HepG2 (cell line): ENCODE measurements at regions not wholly inside any gene's neighbourhood (a gene's known extent, or its start where the extent isn't known, plus 50 kb on each side); places are given as distances from the start of the nearest gene placed in this dataset.

Experiments
- ATAC-seq: fragments of 200-7000 bp; cut with Tn5 transposase; 3 replicates; pipeline ENCODE4 v1.9.1; 2020; ENCODE audit warnings: mild to moderate bottlenecking, moderate library complexity
- BruUV-seq: library from RNA; stranded (reverse); fragments of 400-500 nt; replicated peaks from 2 replicates; lab custom pipeline; 2021; lab: Mats Ljungman, UMichigan
- CTCF ChIA-PET: fragments of 300-600 bp; formaldehyde crosslinking; extraction: SDS; loops from one replicate; lab custom pipeline; 2021; ENCODE audit warnings: low total read pairs, inconsistent platforms, low intra/inter-chr PET ratio; lab: Yijun Ruan, JAX
- POLR2A ChIA-PET: fragments of 350-600 bp; sonication (Branson Sonifier 250); formaldehyde crosslinking; loops from one replicate; lab custom pipeline; 2020; ENCODE audit warnings: antibody characterized with exemption, inconsistent platforms; lab: Yijun Ruan, JAX
- DNase-seq: peaks from one replicate; pipeline ENCODE4 v3.0.0-alpha.2; 2015; ENCODE audit warnings: low spot score
- FAIRE-seq: peaks from 3 replicates; lab custom pipeline; 2011; peaks lifted over from hg19 to GRCh38; lab: Jason Lieb, UNC
- H2AFZ ChIP-seq: one replicate; pipeline ENCODE4 v1.6.1; 2011; ENCODE audit warnings: low read length, inconsistent platforms
- H3K27ac ChIP-seq: fragments of 300-600 bp; 3 replicates; pipeline ENCODE4 v1.8.0; 2011; ENCODE audit warnings: mixed run types, mild to moderate bottlenecking, mixed read lengths, low read length, inconsistent platforms; ENCODE audit not compliant: insufficient read depth; ENCODE audit errors: extremely low read length
- H3K27me3 ChIP-seq, 2 experiments: fragments of 200-600 bp in 1 of 2; 2 replicates in 1 of 2; 3 replicates in 1 of 2; pipeline versions ENCODE4 v1.6.0 to v1.8.0; 2011; ENCODE audit warnings: low read length in 2 of 2, mild to moderate bottlenecking in 2 of 2, moderate library complexity in 2 of 2, inconsistent platforms in 1 of 2; ENCODE audit not compliant: insufficient read depth in 2 of 2, control insufficient read depth in 1 of 2
- H3K36me3 ChIP-seq, 2 experiments: fragments of 200-600 bp in 1 of 2; replicated peaks in 1 of 2; 2 replicates in 1 of 2; 3 replicates in 1 of 2; pipeline versions ENCODE4 v1.5.1 to v1.8.0; 2011; ENCODE audit warnings: low read length in 2 of 2, inconsistent platforms in 1 of 2; ENCODE audit not compliant: insufficient read depth in 2 of 2, control insufficient read depth in 1 of 2
- H3K4me1 ChIP-seq: 2 replicates; pipeline ENCODE4 v1.5.1; 2012; ENCODE audit warnings: low read length, inconsistent platforms; ENCODE audit not compliant: insufficient read depth
- H3K4me2 ChIP-seq: 2 replicates; pipeline ENCODE4 v1.6.0; 2011; ENCODE audit warnings: low read depth, low read length, inconsistent platforms
- H3K4me3 ChIP-seq, 3 experiments: fragments of 200-600 bp in 1 of 3; sonication (generic), shearing (Covaris generic) in 1 of 3; replicated peaks in 1 of 3; 2 replicates each; pipeline ENCODE4 v1.5.1; 2011 to 2016; ENCODE audit warnings: low read length in 3 of 3, inconsistent platforms in 2 of 3, low read depth in 2 of 3, mild to moderate bottlenecking in 2 of 3, control low read depth in 1 of 3, mixed read lengths in 1 of 3; ENCODE audit not compliant: insufficient read depth in 1 of 3
- H3K79me2 ChIP-seq: one replicate; pipeline ENCODE4 v1.6.1; 2011; ENCODE audit warnings: low read length, inconsistent platforms; ENCODE audit not compliant: insufficient read depth
- H3K9ac ChIP-seq: 2 replicates; pipeline ENCODE4 v1.6.0; 2011; ENCODE audit warnings: mild to moderate bottlenecking, low read depth, low read length, inconsistent platforms; ENCODE audit not compliant: insufficient read depth
- H3K9me3 ChIP-seq: 2 replicates; pipeline ENCODE4 v1.5.1; 2012; ENCODE audit warnings: mild to moderate bottlenecking, low read length
- H4K20me1 ChIP-seq: 2 replicates; pipeline ENCODE4 v1.6.0; 2011; ENCODE audit warnings: inconsistent platforms, mild to moderate bottlenecking, low read length, moderate library complexity; ENCODE audit not compliant: insufficient read depth
- EHMT2 ChIP-seq: fragments of 200-600 bp; sonication (generic); IDR thresholded peaks from 2 replicates; pipeline ENCODE4 v1.7.0; 2017; ENCODE audit warnings: antibody characterized with exemption, low read depth, low read length, borderline replicate concordance
- HNRNPUL1 ChIP-seq: fragments of 200-400 bp; formaldehyde crosslinking; IDR thresholded peaks from 2 replicates; pipeline ENCODE4 v1.6.1; 2017; ENCODE audit warnings: low read depth, mild to moderate bottlenecking, low read length, moderate library complexity
- PRPF4 ChIP-seq: fragments of 200-400 bp; formaldehyde crosslinking; IDR thresholded peaks from 2 replicates; pipeline ENCODE4 v1.6.1; 2016; ENCODE audit warnings: low read length, low read depth; ENCODE audit not compliant: poor library complexity, severe bottlenecking
- THRA ChIP-seq: sonication (generic); formaldehyde crosslinking; IDR thresholded peaks from 2 replicates; pipeline ENCODE4 v1.4.0; 2020; ENCODE audit warnings: missing genetic modification reagents, borderline replicate concordance
- U2AF2 ChIP-seq: fragments of 200-400 bp; formaldehyde crosslinking; IDR thresholded peaks from 2 replicates; pipeline ENCODE4 v1.6.1; 2017; ENCODE audit warnings: low read depth, mild to moderate bottlenecking, low read length
- ZNF121 ChIP-seq: sonication (generic); formaldehyde crosslinking; IDR thresholded peaks from 2 replicates; pipeline ENCODE4 v1.5.0; 2020; ENCODE audit warnings: mild to moderate bottlenecking, missing genetic modification reagents
- ZNF556 ChIP-seq: sonication (generic); formaldehyde crosslinking; IDR thresholded peaks from 2 replicates; pipeline ENCODE4 v1.4.0; 2020; ENCODE audit warnings: mild to moderate bottlenecking, missing genetic modification reagents, borderline replicate concordance
- ZNF607 ChIP-seq: sonication (generic); formaldehyde crosslinking; IDR thresholded peaks from 2 replicates; pipeline ENCODE4 v1.5.1; 2020; ENCODE audit warnings: missing genetic modification reagents, mild to moderate bottlenecking, borderline replicate concordance
- ZNF703 ChIP-seq: sonication (generic); formaldehyde crosslinking; IDR thresholded peaks from 2 replicates; pipeline ENCODE4 v1.5.1; 2020; ENCODE audit warnings: missing genetic modification reagents, mild to moderate bottlenecking, moderate library complexity, borderline replicate concordance
- ZNF713 ChIP-seq: sonication (generic); formaldehyde crosslinking; IDR thresholded peaks from 2 replicates; pipeline ENCODE4 v1.4.0; 2020; ENCODE audit warnings: mild to moderate bottlenecking, missing genetic modification reagents
- WGBS: methylation state at CpG from one replicate; pipeline ENCODE4 v1.1.6; 2017; ENCODE audit warnings: low lambda C conversion rate; 5-methylcytosine and 5-hydroxymethylcytosine counted together
- in situ Hi-C: cut with HindIII; loops from 2 replicates; pipeline ENCODE4 v1.10.0; 2017; ENCODE audit warnings: low pct_unique_long_range_greater_than_20kb; ENCODE audit not compliant: extremely low pct_ligation_motif_present
- intact Hi-C: fragments of 100-400 bp; cut with micrococcal nuclease; formaldehyde crosslinking; loops from one replicate; pipeline ENCODE4 v1.10.0; 2022; ENCODE audit not compliant: unreplicated experiment
- TF ChIP-seq, protein P1 (sequence below): sonication (generic); formaldehyde crosslinking; IDR thresholded peaks from 2 replicates; pipeline ENCODE4 v1.4.0; 2020; ENCODE audit warnings: mild to moderate bottlenecking, missing genetic modification reagents, borderline replicate concordance

GRCh38 chr3:33937628-33938027 is 139.2 kb downstream of the PDCD6IP start:
- Histone ChIP-seq H4K20me1 (no peaks in the 10 kb centered on the region), H2AFZ (no peak overlapping the region), H3K9ac (no peak overlapping the region), H3K4me3 (no peak overlapping the region), H3K4me2 (no peak overlapping the region), H3K4me1 (no peaks in the 10 kb centered on the region), H3K27me3 (no peaks in the 10 kb centered on the region; a peak in 1 of 5 replicates), H3K36me3 (no peaks in the 10 kb centered on the region), H3K27ac (no peak overlapping the region), H3K79me2 (no peaks in the 10 kb centered on the region), H3K9me3 (no peaks in the 10 kb centered on the region)
- BruUV-seq = no TSS peak
- in situ Hi-C loops (no loop called here), intact Hi-C loops (no loop called here)
- ATAC-seq (no peak), DNase-seq (no peak), FAIRE-seq (no peak)
- POLR2A ChIA-PET = no interaction called here
- TF ChIP-seq ZNF607 (CRISPR knock-in tag) = no peak
- TF ChIP-seq ZNF121 (CRISPR knock-in tag) = no peak
- no peak for TF ChIP-seq HNRNPUL1
- TF ChIP-seq ZNF713 (CRISPR knock-in tag) = no peak
- no peak for TF ChIP-seq EHMT2
- TF ChIP-seq THRA (CRISPR knock-in tag) = no peak
- no peak for TF ChIP-seq U2AF2
- no peak for TF ChIP-seq ZNF556 (CRISPR knock-in tag)
- TF ChIP-seq, protein P1, sequence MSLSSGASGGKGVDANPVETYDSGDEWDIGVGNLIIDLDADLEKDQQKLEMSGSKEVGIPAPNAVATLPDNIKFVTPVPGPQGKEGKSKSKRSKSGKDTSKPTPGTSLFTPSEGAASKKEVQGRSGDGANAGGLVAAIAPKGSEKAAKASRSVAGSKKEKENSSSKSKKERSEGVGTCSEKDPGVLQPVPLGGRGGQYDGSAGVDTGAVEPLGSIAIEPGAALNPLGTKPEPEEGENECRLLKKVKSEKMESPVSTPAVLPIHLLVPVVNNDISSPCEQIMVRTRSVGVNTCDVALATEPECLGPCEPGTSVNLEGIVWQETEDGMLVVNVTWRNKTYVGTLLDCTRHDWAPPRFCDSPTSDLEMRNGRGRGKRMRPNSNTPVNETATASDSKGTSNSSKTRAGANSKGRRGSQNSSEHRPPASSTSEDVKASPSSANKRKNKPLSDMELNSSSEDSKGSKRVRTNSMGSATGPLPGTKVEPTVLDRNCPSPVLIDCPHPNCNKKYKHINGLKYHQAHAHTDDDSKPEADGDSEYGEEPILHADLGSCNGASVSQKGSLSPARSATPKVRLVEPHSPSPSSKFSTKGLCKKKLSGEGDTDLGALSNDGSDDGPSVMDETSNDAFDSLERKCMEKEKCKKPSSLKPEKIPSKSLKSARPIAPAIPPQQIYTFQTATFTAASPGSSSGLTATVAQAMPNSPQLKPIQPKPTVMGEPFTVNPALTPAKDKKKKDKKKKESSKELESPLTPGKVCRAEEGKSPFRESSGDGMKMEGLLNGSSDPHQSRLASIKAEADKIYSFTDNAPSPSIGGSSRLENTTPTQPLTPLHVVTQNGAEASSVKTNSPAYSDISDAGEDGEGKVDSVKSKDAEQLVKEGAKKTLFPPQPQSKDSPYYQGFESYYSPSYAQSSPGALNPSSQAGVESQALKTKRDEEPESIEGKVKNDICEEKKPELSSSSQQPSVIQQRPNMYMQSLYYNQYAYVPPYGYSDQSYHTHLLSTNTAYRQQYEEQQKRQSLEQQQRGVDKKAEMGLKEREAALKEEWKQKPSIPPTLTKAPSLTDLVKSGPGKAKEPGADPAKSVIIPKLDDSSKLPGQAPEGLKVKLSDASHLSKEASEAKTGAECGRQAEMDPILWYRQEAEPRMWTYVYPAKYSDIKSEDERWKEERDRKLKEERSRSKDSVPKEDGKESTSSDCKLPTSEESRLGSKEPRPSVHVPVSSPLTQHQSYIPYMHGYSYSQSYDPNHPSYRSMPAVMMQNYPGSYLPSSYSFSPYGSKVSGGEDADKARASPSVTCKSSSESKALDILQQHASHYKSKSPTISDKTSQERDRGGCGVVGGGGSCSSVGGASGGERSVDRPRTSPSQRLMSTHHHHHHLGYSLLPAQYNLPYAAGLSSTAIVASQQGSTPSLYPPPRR (CRISPR knock-in tag) = no peak
- TF ChIP-seq ZNF703 = no peak
- TF ChIP-seq PRPF4 = no peak
- CTCF ChIA-PET = no interaction called here
- 50% methylated on average over 1 of the region's 1 CpG for WGBS
